ENCODE measurements at regions not wholly inside any gene's neighbourhood (a gene's known extent, or its start where the extent isn't known, plus 50 kb on each side); places are given as distances from the start of the nearest gene placed in this dataset.

- no peak for DNase-seq (ENCODE audit: low read depth)
Observed at GRCh38 chr4:30600246-30601017, 119.7 kb upstream of the PCDH7 start.

- DNase-seq (ENCODE audit: low read depth) = no peak
Observed at GRCh38 chr4:30601070-30601865, 118.9 kb upstream of the PCDH7 start.

GRCh38 chr4:30605616-30606190 is 114.5 kb upstream of the PCDH7 start:
- DNase-seq (ENCODE audit: low read depth) = no peak

- no peak for DNase-seq (ENCODE audit: low read depth)
Observed at GRCh38 chr4:30610361-30610760, 109.8 kb upstream of the PCDH7 start.

- no peak for DNase-seq (ENCODE audit: low read depth)
Observed at GRCh38 chr4:30614771-30615170, 105.4 kb upstream of the PCDH7 start.

GRCh38 chr4:30616942-30617646 is 103.1 kb upstream of the PCDH7 start:
- no peak for DNase-seq (ENCODE audit: low read depth)

GRCh38 chr4:30617836-30618235 is 102.3 kb upstream of the PCDH7 start:
- DNase-seq (ENCODE audit: low read depth) = no peak

- no peak for DNase-seq (ENCODE audit: low read depth)
Observed at GRCh38 chr4:30619679-30620078, 100.5 kb upstream of the PCDH7 start.

- no peak for DNase-seq (ENCODE audit: low read depth)
Observed at GRCh38 chr4:30620711-30621110, 99.5 kb upstream of the PCDH7 start.

- DNase-seq (ENCODE audit: low read depth) = no peak
Observed at GRCh38 chr4:30630431-30630830, 89.7 kb upstream of the PCDH7 start.

- DNase-seq (ENCODE audit: low read depth) = no peak
Observed at GRCh38 chr4:30632751-30633150, 87.4 kb upstream of the PCDH7 start.

GRCh38 chr4:30641345-30641744 is 78.8 kb upstream of the PCDH7 start:
- DNase-seq (ENCODE audit: low read depth) = no peak

- DNase-seq (ENCODE audit: low read depth) = no peak
Observed at GRCh38 chr4:30642567-30642966, 77.6 kb upstream of the PCDH7 start.

GRCh38 chr4:30653291-30653690 is 66.9 kb upstream of the PCDH7 start:
- no peak for DNase-seq (ENCODE audit: low read depth)

GRCh38 chr4:30656828-30657227 is 63.3 kb upstream of the PCDH7 start:
- no peak for DNase-seq (ENCODE audit: low read depth)

GRCh38 chr4:30667919-30668318 is 52.2 kb upstream of the PCDH7 start:
- DNase-seq (ENCODE audit: low read depth) = no peak

GRCh38 chr4:30670206-30670605 is 50.0 kb upstream of the PCDH7 start:
- no peak for DNase-seq (ENCODE audit: low read depth)

Data from activated T-cell treated with anti-CD3 and anti-CD28 coated beads for 48 hours (primary cell).